MM.1S (cell line): ENCODE measurements at regions not wholly inside any gene's neighbourhood (a gene's known extent, or its start where the extent isn't known, plus 50 kb on each side); places are given as distances from the start of the nearest gene placed in this dataset.

ENCODE experiments used
- DNase-seq: peaks from one replicate; pipeline ENCODE4 v3.0.0-alpha.2; 2015
- H2AFZ ChIP-seq: fragments of 300-600 bp; sonication (generic); 2 replicates; pipeline ENCODE4 v1.6.0; 2016; ENCODE audit warnings: antibody characterized with exemption, low read length
- H3F3A ChIP-seq: fragments of 300-600 bp; sonication (generic); 2 replicates; pipeline ENCODE4 v1.6.1; 2016; ENCODE audit warnings: mild to moderate bottlenecking, antibody characterized with exemption, low read length, moderate library complexity, mixed read lengths; ENCODE audit not compliant: insufficient read depth
- H3K27ac ChIP-seq: fragments of 300-600 bp; sonication (generic); 2 replicates; pipeline ENCODE4 v1.5.1; 2016; ENCODE audit warnings: mild to moderate bottlenecking, low read length
- H3K27me3 ChIP-seq: fragments of 300-600 bp; sonication (generic); replicated peaks from 2 replicates; pipeline ENCODE4 v1.6.0; 2016; ENCODE audit warnings: low read length; ENCODE audit not compliant: insufficient read depth
- H3K36me3 ChIP-seq: fragments of 300-600 bp; sonication (generic); replicated peaks from 2 replicates; pipeline ENCODE4 v1.6.1; 2016; ENCODE audit warnings: mild to moderate bottlenecking, low read length, mixed read lengths; ENCODE audit not compliant: insufficient read depth
- H3K4me1 ChIP-seq: fragments of 300-600 bp; sonication (generic); 2 replicates; pipeline ENCODE4 v1.6.1; 2016; ENCODE audit warnings: low read length, mixed read lengths
- H3K4me2 ChIP-seq: fragments of 300-600 bp; sonication (generic); 2 replicates; pipeline ENCODE4 v1.6.0; 2016; ENCODE audit warnings: low read depth, low read length
- H3K4me3 ChIP-seq: fragments of 300-600 bp; sonication (generic); 2 replicates; pipeline ENCODE4 v1.5.1; 2016; ENCODE audit warnings: low read length, mixed read lengths
- H3K79me2 ChIP-seq: fragments of 300-600 bp; sonication (generic); 2 replicates; pipeline ENCODE4 v1.6.1; 2016; ENCODE audit warnings: mixed run types, low read length, mixed read lengths
- H3K9ac ChIP-seq: fragments of 300-600 bp; sonication (generic); 2 replicates; pipeline ENCODE4 v1.6.1; 2016; ENCODE audit warnings: low read length, mixed read lengths
- H3K9me2 ChIP-seq: fragments of 300-600 bp; sonication (generic); replicated peaks from 2 replicates; pipeline ENCODE4 v1.6.1; 2016; ENCODE audit warnings: mild to moderate bottlenecking, low read length, mixed read lengths; ENCODE audit not compliant: insufficient read depth
- H3K9me3 ChIP-seq: fragments of 300-600 bp; sonication (generic); replicated peaks from 2 replicates; pipeline ENCODE4 v1.6.1; 2016; ENCODE audit warnings: mild to moderate bottlenecking, low read length, mixed read lengths; ENCODE audit not compliant: insufficient read depth
- H4K20me1 ChIP-seq: fragments of 300-600 bp; sonication (generic); 2 replicates; pipeline ENCODE4 v1.6.1; 2016; ENCODE audit warnings: mild to moderate bottlenecking, low read length, moderate library complexity, mixed read lengths; ENCODE audit not compliant: insufficient read depth
- CTCF ChIP-seq: fragments of 300-600 bp; sonication (generic); IDR thresholded peaks from 2 replicates; pipeline ENCODE4 v1.5.1; 2016; ENCODE audit warnings: antibody characterized with exemption, low read length, mixed read lengths
- EZH2 ChIP-seq: fragments of 300-600 bp; sonication (generic); optimal IDR thresholded peaks from 2 replicates; pipeline ENCODE3; 2017; ENCODE audit warnings: low read depth, mild to moderate bottlenecking, antibody characterized with exemption, low read length, mixed read lengths
- EZH2phosphoT487 ChIP-seq: fragments of 300-600 bp; sonication (generic); IDR thresholded peaks from 2 replicates; pipeline ENCODE4 v1.6.1; 2018; ENCODE audit warnings: antibody characterized with exemption, low read length

- no peaks in the 10 kb centered on the region for H3K9me3 ChIP-seq
- no peak overlapping the region for H3K4me3 ChIP-seq
- no peak for DNase-seq
- H3K4me2 ChIP-seq, result no peak overlapping the region
- H3K9ac ChIP-seq, result no peak overlapping the region
- no peaks in the 10 kb centered on the region for H3K4me1 ChIP-seq
- H3F3A ChIP-seq, result no peaks in the 10 kb centered on the region
- no peaks in the 10 kb centered on the region for H3K79me2 ChIP-seq
- no peak overlapping the region for H3K27ac ChIP-seq
- H4K20me1 ChIP-seq, result no peaks in the 10 kb centered on the region
- no peaks in the 10 kb centered on the region for H3K9me2 ChIP-seq
- H3K27me3 ChIP-seq, result no peaks in the 10 kb centered on the region
- H3K36me3 ChIP-seq, result no peaks in the 10 kb centered on the region
- TF ChIP-seq CTCF (no peak), EZH2 (no peak), EZH2phosphoT487 (no peak)
- no peak overlapping the region for H2AFZ ChIP-seq
Measured at GRCh38 chr14:97640031-97640430, 842.8 kb downstream of the VRK1 start.

- no peak overlapping the region for H3K4me3 ChIP-seq
- no peaks in the 10 kb centered on the region for H3K4me1 ChIP-seq
- TF ChIP-seq EZH2phosphoT487, result no peak
- TF ChIP-seq EZH2, result no peak
- TF ChIP-seq CTCF, result no peak
- H3K36me3 ChIP-seq, result no peaks in the 10 kb centered on the region
- no peak overlapping the region for H3K9ac ChIP-seq
- no peaks in the 10 kb centered on the region for H3K9me3 ChIP-seq
- no peak for DNase-seq
- no peaks in the 10 kb centered on the region for H4K20me1 ChIP-seq
- H3F3A ChIP-seq, result no peaks in the 10 kb centered on the region
- no peak overlapping the region for H3K4me2 ChIP-seq
- no peak overlapping the region for H2AFZ ChIP-seq
- H3K9me2 ChIP-seq, result no peaks in the 10 kb centered on the region
- no peaks in the 10 kb centered on the region for H3K27me3 ChIP-seq
- H3K27ac ChIP-seq, result no peak overlapping the region
- H3K79me2 ChIP-seq, result no peaks in the 10 kb centered on the region
Measured at GRCh38 chr14:97641827-97642226, 844.6 kb downstream of the VRK1 start.

GRCh38 chr14:97642631-97643030, 845.4 kb downstream of the VRK1 start:
- Histone ChIP-seq H3K4me3 (no peak overlapping the region), H3K79me2 (no peaks in the 10 kb centered on the region), H3F3A (no peaks in the 10 kb centered on the region), H3K27me3 (no peaks in the 10 kb centered on the region), H2AFZ (no peak overlapping the region), H3K4me2 (no peak overlapping the region), H3K36me3 (no peaks in the 10 kb centered on the region), H3K4me1 (no peaks in the 10 kb centered on the region), H4K20me1 (no peaks in the 10 kb centered on the region), H3K27ac (no peak overlapping the region), H3K9ac (no peak overlapping the region), H3K9me2 (no peaks in the 10 kb centered on the region), H3K9me3 (no peaks in the 10 kb centered on the region)
- TF ChIP-seq EZH2 (no peak), EZH2phosphoT487 (no peak), CTCF (no peak)
- DNase-seq, result no peak

GRCh38 chr14:97644365-97644764, 847.2 kb downstream of the VRK1 start:
- no peaks in the 10 kb centered on the region for H3K79me2 ChIP-seq
- no peak overlapping the region for H3K4me3 ChIP-seq
- no peaks in the 10 kb centered on the region for H4K20me1 ChIP-seq
- no peaks in the 10 kb centered on the region for H3K9me3 ChIP-seq
- H3K9me2 ChIP-seq, result no peaks in the 10 kb centered on the region
- no peaks in the 10 kb centered on the region for H3F3A ChIP-seq
- TF ChIP-seq CTCF (no peak), EZH2 (no peak), EZH2phosphoT487 (no peak)
- no peak for DNase-seq
- no peak overlapping the region for H3K27ac ChIP-seq
- H3K9ac ChIP-seq, result no peak overlapping the region
- H3K27me3 ChIP-seq, result no peaks in the 10 kb centered on the region
- H3K4me1 ChIP-seq, result no peaks in the 10 kb centered on the region
- H3K4me2 ChIP-seq, result no peak overlapping the region
- H2AFZ ChIP-seq, result no peak overlapping the region
- no peaks in the 10 kb centered on the region for H3K36me3 ChIP-seq
